GM21825 (cell line): ENCODE measurements at regions not wholly inside any gene's neighbourhood (a gene's known extent, or its start where the extent isn't known, plus 50 kb on each side); places are given as distances from the start of the nearest gene placed in this dataset.

ENCODE experiments used
- ATAC-seq: cut with Tn5 transposase; IDR thresholded peaks from one replicate; pipeline ENCODE4 v1.9.1; 2021; ENCODE audit warnings: mild to moderate bottlenecking, moderate library complexity; ENCODE audit not compliant: unreplicated experiment

- no peak for ATAC-seq
These were observed 318.6 kb downstream of the ZSWIM6 start for GRCh38 chr5:61650661-61651060.

- ATAC-seq, result no peak
These were observed 319.1 kb downstream of the ZSWIM6 start for GRCh38 chr5:61651195-61651594.

GRCh38 chr5:61652916-61653315, 320.9 kb downstream of the ZSWIM6 start:
- ATAC-seq, result no peak

GRCh38 chr5:61653807-61654580, 321.9 kb downstream of the ZSWIM6 start:
- ATAC-seq, result no peak

GRCh38 chr5:61654876-61655275, 322.8 kb downstream of the ZSWIM6 start:
- ATAC-seq, result no peak

GRCh38 chr5:61657010-61657409, 325.0 kb downstream of the ZSWIM6 start:
- no peak for ATAC-seq

- no peak for ATAC-seq
These were observed 325.6 kb downstream of the ZSWIM6 start for GRCh38 chr5:61657686-61658085.

GRCh38 chr5:61658592-61659008, 326.5 kb downstream of the ZSWIM6 start:
- ATAC-seq, result peak; percentile 65

GRCh38 chr5:61659221-61659696, 327.2 kb downstream of the ZSWIM6 start:
- no peak for ATAC-seq

- ATAC-seq, result no peak
These were observed 330.6 kb downstream of the ZSWIM6 start for GRCh38 chr5:61662670-61663069.

GRCh38 chr5:61666064-61666621, 334.1 kb downstream of the ZSWIM6 start:
- ATAC-seq, result no peak

GRCh38 chr5:61667525-61668218, 335.6 kb downstream of the ZSWIM6 start:
- ATAC-seq, result no peak

GRCh38 chr5:61669531-61669930, 337.5 kb downstream of the ZSWIM6 start:
- ATAC-seq, result no peak

- no peak for ATAC-seq
These were observed 338.9 kb downstream of the ZSWIM6 start for GRCh38 chr5:61670941-61671340.

GRCh38 chr5:61673007-61673735, 341.1 kb downstream of the ZSWIM6 start:
- ATAC-seq, result no peak

- ATAC-seq, result no peak
These were observed 342.3 kb downstream of the ZSWIM6 start for GRCh38 chr5:61674378-61674777.

GRCh38 chr5:61675015-61675692, 343.1 kb downstream of the ZSWIM6 start:
- no peak for ATAC-seq

GRCh38 chr5:61677220-61677619, 345.2 kb downstream of the ZSWIM6 start:
- ATAC-seq, result no peak

GRCh38 chr5:61678966-61679365, 346.9 kb downstream of the ZSWIM6 start:
- ATAC-seq, result no peak

GRCh38 chr5:61679562-61679961, 347.5 kb downstream of the ZSWIM6 start:
- no peak for ATAC-seq

- ATAC-seq, result no peak
These were observed 348.2 kb downstream of the ZSWIM6 start for GRCh38 chr5:61680247-61680646.
